ENCODE measurements at regions not wholly inside any gene's neighbourhood (a gene's known extent, or its start where the extent isn't known, plus 50 kb on each side); places are given as distances from the start of the nearest gene placed in this dataset.

GRCh38 chr4:161008527-161008926 is 1155.3 kb downstream of the FSTL5 start:
- Histone ChIP-seq H3K23me2 (ENCODE audit: low read depth, low read length) (no peaks in the 10 kb centered on the region), H3K79me2 (ENCODE audit: control insufficient read depth in 1 of 2, insufficient read depth in 2 of 2, low read length in 2 of 2) (no peaks in the 10 kb centered on the region), H2AFZ (ENCODE audit: low read length) (no peak overlapping the region), H4K8ac (ENCODE audit: extremely low read depth, insufficient read depth, low read length) (no peak overlapping the region), H2BK5ac (ENCODE audit: low read depth, low read length) (no peak overlapping the region), H3K4me2 (ENCODE audit: insufficient read depth in 1 of 2, low read depth in 2 of 2, low read length in 2 of 2) (no peak overlapping the region), H3K56ac (replicated peaks; ENCODE audit: insufficient read length, low read depth, low read length) (no peak overlapping the region), H3K27me3 (replicated peaks in 1 of 4; ENCODE audit: control insufficient read depth in 3 of 4, extremely low read depth in 1 of 4, insufficient read depth in 3 of 4, low read length in 3 of 4) (no peaks in the 10 kb centered on the region), H2BK15ac (ENCODE audit: low read length) (no peak overlapping the region), H2BK12ac (ENCODE audit: low read depth, low read length) (no peak overlapping the region), H4K5ac (ENCODE audit: insufficient read length, low read depth, low read length) (no peak overlapping the region), H2BK120ac (replicated peaks; ENCODE audit: low read depth, low read length) (no peak overlapping the region), H4K20me1 (replicated peaks in 1 of 2; ENCODE audit: control insufficient read depth in 1 of 2, insufficient read depth in 2 of 2, low read length in 2 of 2) (no peaks in the 10 kb centered on the region), H3K9me3 (ENCODE audit: insufficient read depth in 2 of 2, low read depth in 1 of 2, low read length in 1 of 2) (no peaks in the 10 kb centered on the region), H3K18ac (ENCODE audit: extremely low read depth, low read length) (no peak overlapping the region), H3K23ac (ENCODE audit: insufficient read length) (no peak overlapping the region), H3K14ac (ENCODE audit: insufficient read length) (no peak overlapping the region), H2BK20ac (ENCODE audit: low read length) (no peak overlapping the region), H3K4me3 (ENCODE audit: extremely low read depth in 1 of 4, insufficient read depth in 2 of 4, low read depth in 3 of 4, low read length in 4 of 4) (no peak overlapping the region), H3K4ac (replicated peaks; ENCODE audit: insufficient read length, low read depth, low read length) (no peak overlapping the region), H3K27ac (ENCODE audit: low read depth, low read length) (no peak overlapping the region), H3K36me3 (ENCODE audit: control insufficient read depth in 2 of 4, insufficient read depth in 4 of 4, low read length in 3 of 4) (no peaks in the 10 kb centered on the region), H3K79me1 (ENCODE audit: low read depth, low read length) (no peaks in the 10 kb centered on the region), H3K4me1 (replicated peaks in 1 of 4; ENCODE audit: control insufficient read depth in 3 of 4, insufficient read depth in 4 of 4, low read length in 3 of 4) (no peaks in the 10 kb centered on the region), H4K91ac (replicated peaks; ENCODE audit: insufficient read length, low read length) (no peak overlapping the region), H3K9ac (replicated peaks in 1 of 4; ENCODE audit: extremely low read depth in 1 of 4, low read depth in 3 of 4, low read length in 3 of 4) (no peak overlapping the region), H2AK5ac (ENCODE audit: low read depth, low read length) (no peak overlapping the region)
- ChIA-PET POLR2A (ENCODE audit: partially characterized antibody) (no interaction called here), CTCF (ENCODE audit: partially characterized antibody) (no interaction called here)
- DNase-seq (ENCODE audit: low read depth in 1 of 2, low spot score in 2 of 2), result no peak
- WGBS, 2 experiments (ENCODE audit: extremely low coverage in 1 of 2, insufficient coverage in 1 of 2, insufficient read length in 1 of 2, insufficient replicate concordance in 2 of 2, low coverage in 1 of 2, low lambda C conversion rate in 2 of 2, missing lambda C conversion rate in 1 of 2), result 96% methylated on average over 2 of the region's 2 CpGs; no CpG with 5 or more reads in 1 of the 2 experiments
- no peak for FAIRE-seq
- no peak for TF ChIP-seq RXRA (IDR thresholded peaks at IDR 0.05; ENCODE audit: insufficient read depth, low read depth, low read length)
- TF ChIP-seq SP4 (IDR thresholded peaks at IDR 0.05; ENCODE audit: low read length), result no peak
- TF ChIP-seq MAX (IDR thresholded peaks at IDR 0.05), result no peak
- TF ChIP-seq POU5F1 (IDR thresholded peaks at IDR 0.05; ENCODE audit: low read depth, low read length), result no peak
- TF ChIP-seq CBX5 (IDR thresholded peaks at IDR 0.05; ENCODE audit: low read depth, low read length), result no peak
- TF ChIP-seq YY1 (IDR thresholded peaks at IDR 0.05; ENCODE audit: low read depth, low read length), result no peak
- no peak for TF ChIP-seq SIN3A (conservative IDR thresholded peaks at IDR 0.05 in 1 of 2, IDR thresholded peaks at IDR 0.05 in 1 of 2; ENCODE audit: low read depth in 1 of 2, low read length in 2 of 2)
- no peak for TF ChIP-seq GTF2F1 (IDR thresholded peaks at IDR 0.05; ENCODE audit: borderline replicate concordance, low read depth, low read length)
- TF ChIP-seq BCL11A (IDR thresholded peaks at IDR 0.05; ENCODE audit: low read depth in 2 of 2, low read length in 2 of 2), result no peak
- TF ChIP-seq KDM1A (IDR thresholded peaks at IDR 0.05; ENCODE audit: borderline replicate concordance, low read length), result no peak
- TF ChIP-seq SIX5 (IDR thresholded peaks at IDR 0.05; ENCODE audit: low read depth, low read length), result no peak
- no peak for TF ChIP-seq HDAC6 (IDR thresholded peaks at IDR 0.05; ENCODE audit: low read depth, low read length)
- TF ChIP-seq KDM5A (IDR thresholded peaks at IDR 0.05; ENCODE audit: low read length), result no peak
- TF ChIP-seq ASH2L (IDR thresholded peaks at IDR 0.05; ENCODE audit: low read length), result no peak

Measured in H1 (cell line).